K562 (cell line): ENCODE measurements at regions not wholly inside any gene's neighbourhood (a gene's known extent, or its start where the extent isn't known, plus 50 kb on each side); places are given as distances from the start of the nearest gene placed in this dataset.

Source experiments
- CBX1 ChIP-seq: sonication (generic); IDR thresholded peaks from 2 replicates; pipeline ENCODE4 v1.6.1; 2016; ENCODE audit warnings: antibody characterized with exemption, low read depth, mild to moderate bottlenecking
- GABPA ChIP-seq: fragments of 200-800 bp; sonication (Bioruptor generic); conservative IDR thresholded peaks from 2 replicates; pipeline ENCODE4 v1.6.1; 2016; ENCODE audit warnings: low read depth, missing genetic modification characterization, missing compliant biosample characterization
- ZNF589 ChIP-seq: fragments of 200-800 bp; sonication (Bioruptor generic); IDR thresholded peaks from 2 replicates; pipeline ENCODE4 v1.6.1; 2016; ENCODE audit warnings: low read depth, missing genetic modification characterization, missing compliant biosample characterization
- TF ChIP-seq, protein P1 (sequence below), 3 experiments: IDR thresholded peaks in 2 of 3; conservative IDR thresholded peaks in 1 of 3; 2 replicates each; pipeline ENCODE4 v1.5.1; 2011 to 2012; ENCODE audit warnings: low read length in 3 of 3, mild to moderate bottlenecking in 3 of 3, control low read depth in 2 of 3, improper control_type of control experiment in 1 of 3, inconsistent platforms in 1 of 3, low read depth in 1 of 3, mixed read lengths in 1 of 3, moderate library complexity in 1 of 3; ENCODE audit not compliant: insufficient read depth in 2 of 3

DNA sequence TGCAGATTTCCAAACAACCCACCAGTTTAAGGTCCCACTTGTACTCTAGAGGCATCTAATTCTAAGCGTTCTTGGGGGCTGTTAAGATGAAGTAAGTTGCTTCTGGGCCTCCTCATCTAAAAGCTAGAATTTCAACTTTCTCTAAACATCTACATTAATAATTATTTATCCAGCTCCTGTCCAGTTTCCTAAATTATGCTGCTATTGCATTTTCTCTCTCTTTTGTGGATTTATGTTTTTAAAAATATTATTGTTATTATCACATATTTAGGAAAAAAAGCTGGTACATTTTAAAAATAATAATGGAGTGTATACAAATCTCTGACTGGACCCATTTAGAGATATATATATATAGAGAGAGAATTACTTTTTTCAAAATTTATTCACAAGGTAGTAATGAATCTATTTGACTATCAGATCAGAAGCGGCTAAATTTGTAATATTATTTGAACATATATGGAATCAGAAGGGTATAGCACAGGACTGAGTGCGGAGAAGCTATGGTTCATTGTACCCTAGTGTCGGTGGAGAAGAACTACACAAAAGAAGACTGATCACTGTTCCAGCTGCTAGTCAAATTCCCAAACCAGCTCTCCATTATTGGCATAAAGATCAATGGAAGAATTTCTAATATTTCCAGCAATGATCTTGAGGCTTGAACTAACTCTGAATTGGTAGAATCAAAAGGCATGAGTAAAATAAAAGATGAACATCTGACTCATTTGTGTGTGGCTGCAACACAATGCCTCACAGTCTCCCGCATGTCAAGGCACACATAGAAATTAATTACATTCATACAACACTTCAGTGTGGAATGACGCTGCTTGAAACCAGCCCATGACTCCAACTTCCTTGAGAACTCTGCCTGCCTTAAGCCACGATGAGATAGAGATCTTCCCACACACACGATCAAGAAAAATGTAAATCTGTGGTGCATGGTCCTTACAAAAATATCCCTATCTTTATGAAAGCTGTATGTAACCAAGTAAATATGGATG, 433.4 kb upstream of the OR4E1 start:
- TF ChIP-seq, protein P1, sequence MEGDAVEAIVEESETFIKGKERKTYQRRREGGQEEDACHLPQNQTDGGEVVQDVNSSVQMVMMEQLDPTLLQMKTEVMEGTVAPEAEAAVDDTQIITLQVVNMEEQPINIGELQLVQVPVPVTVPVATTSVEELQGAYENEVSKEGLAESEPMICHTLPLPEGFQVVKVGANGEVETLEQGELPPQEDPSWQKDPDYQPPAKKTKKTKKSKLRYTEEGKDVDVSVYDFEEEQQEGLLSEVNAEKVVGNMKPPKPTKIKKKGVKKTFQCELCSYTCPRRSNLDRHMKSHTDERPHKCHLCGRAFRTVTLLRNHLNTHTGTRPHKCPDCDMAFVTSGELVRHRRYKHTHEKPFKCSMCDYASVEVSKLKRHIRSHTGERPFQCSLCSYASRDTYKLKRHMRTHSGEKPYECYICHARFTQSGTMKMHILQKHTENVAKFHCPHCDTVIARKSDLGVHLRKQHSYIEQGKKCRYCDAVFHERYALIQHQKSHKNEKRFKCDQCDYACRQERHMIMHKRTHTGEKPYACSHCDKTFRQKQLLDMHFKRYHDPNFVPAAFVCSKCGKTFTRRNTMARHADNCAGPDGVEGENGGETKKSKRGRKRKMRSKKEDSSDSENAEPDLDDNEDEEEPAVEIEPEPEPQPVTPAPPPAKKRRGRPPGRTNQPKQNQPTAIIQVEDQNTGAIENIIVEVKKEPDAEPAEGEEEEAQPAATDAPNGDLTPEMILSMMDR (IDR thresholded peaks at IDR 0.05 in 2 of 3, conservative IDR thresholded peaks at IDR 0.05 in 1 of 3; ENCODE audit: insufficient read depth in 2 of 3, low read depth in 1 of 3, low read length in 3 of 3), result no peak
- TF ChIP-seq GABPA (tag) (no peak), CBX1 (no peak), ZNF589 (no peak)
